AG09309 (cell line): ENCODE measurements at regions not wholly inside any gene's neighbourhood (a gene's known extent, or its start where the extent isn't known, plus 50 kb on each side); places are given as distances from the start of the nearest gene placed in this dataset.

Experiments
- DNase-seq: peaks from one replicate; pipeline ENCODE4 v3.0.0-alpha.2; 2010; ENCODE audit warnings: low read depth
- H3K4me3 ChIP-seq: 2 replicates; pipeline ENCODE4 v1.5.1; 2011; ENCODE audit warnings: mild to moderate bottlenecking, low read depth, low read length, moderate library complexity; ENCODE audit not compliant: control insufficient read depth
- TF ChIP-seq, protein P1 (sequence below): IDR thresholded peaks from 2 replicates; pipeline ENCODE4 v1.5.1; 2011; ENCODE audit warnings: mild to moderate bottlenecking, low read depth, low read length, inconsistent platforms; ENCODE audit not compliant: insufficient read depth, control insufficient read depth; ENCODE audit errors: missing control alignments

- no peak for DNase-seq
Measured at GRCh38 chrX:17295791-17296190, 79.2 kb upstream of the NHS start.

GRCh38 chrX:17298564-17298963 is 76.4 kb upstream of the NHS start:
- no peak for DNase-seq

More at GRCh38 chrX:17295791-17296190, 79.2 kb upstream of the NHS start:
- H3K4me3 ChIP-seq, result no peak overlapping the region
- TF ChIP-seq, protein P1, sequence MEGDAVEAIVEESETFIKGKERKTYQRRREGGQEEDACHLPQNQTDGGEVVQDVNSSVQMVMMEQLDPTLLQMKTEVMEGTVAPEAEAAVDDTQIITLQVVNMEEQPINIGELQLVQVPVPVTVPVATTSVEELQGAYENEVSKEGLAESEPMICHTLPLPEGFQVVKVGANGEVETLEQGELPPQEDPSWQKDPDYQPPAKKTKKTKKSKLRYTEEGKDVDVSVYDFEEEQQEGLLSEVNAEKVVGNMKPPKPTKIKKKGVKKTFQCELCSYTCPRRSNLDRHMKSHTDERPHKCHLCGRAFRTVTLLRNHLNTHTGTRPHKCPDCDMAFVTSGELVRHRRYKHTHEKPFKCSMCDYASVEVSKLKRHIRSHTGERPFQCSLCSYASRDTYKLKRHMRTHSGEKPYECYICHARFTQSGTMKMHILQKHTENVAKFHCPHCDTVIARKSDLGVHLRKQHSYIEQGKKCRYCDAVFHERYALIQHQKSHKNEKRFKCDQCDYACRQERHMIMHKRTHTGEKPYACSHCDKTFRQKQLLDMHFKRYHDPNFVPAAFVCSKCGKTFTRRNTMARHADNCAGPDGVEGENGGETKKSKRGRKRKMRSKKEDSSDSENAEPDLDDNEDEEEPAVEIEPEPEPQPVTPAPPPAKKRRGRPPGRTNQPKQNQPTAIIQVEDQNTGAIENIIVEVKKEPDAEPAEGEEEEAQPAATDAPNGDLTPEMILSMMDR, result no peak

GRCh38 chrX:17299206-17299605 is 75.8 kb upstream of the NHS start:
- DNase-seq, result no peak
- H3K4me3 ChIP-seq, result no peak overlapping the region
- TF ChIP-seq, protein P1, result no peak

More at GRCh38 chrX:17298564-17298963, 76.4 kb upstream of the NHS start:
- H3K4me3 ChIP-seq, result no peak overlapping the region
- TF ChIP-seq, protein P1, result no peak

GRCh38 chrX:17323397-17323796 is 51.6 kb upstream of the NHS start:
- no peak overlapping the region for H3K4me3 ChIP-seq
- TF ChIP-seq, protein P1, result no peak
- no peak for DNase-seq
